Thymus (tissue), 11 donors: ENCODE measurements at regions not wholly inside any gene's neighbourhood (a gene's known extent, or its start where the extent isn't known, plus 50 kb on each side); places are given as distances from the start of the nearest gene placed in this dataset.

Experiments used
- DNase-seq, 9 donors: peaks; one replicate each; pipeline ENCODE4 v3.0.0-alpha.2; 2013; ENCODE audit warnings: low spot score in 9 of 9, low read depth in 6 of 9, missing footprints in 1 of 9
- H3K27ac ChIP-seq, 2 donors: one replicate each; pipeline ENCODE4 v1.5.1; 2013; ENCODE audit warnings: control low read depth in 1 of 2, low read depth in 1 of 2, low read length in 1 of 2, mild to moderate bottlenecking in 1 of 2, moderate library complexity in 1 of 2
- H3K27me3 ChIP-seq, 2 donors: one replicate each; pipeline ENCODE4 v1.5.1; 2013; ENCODE audit warnings: low read length in 1 of 2; ENCODE audit not compliant: control insufficient read depth in 2 of 2, insufficient read depth in 1 of 2
- H3K36me3 ChIP-seq, 2 donors: one replicate each; pipeline ENCODE4 v1.5.1; 2013; ENCODE audit warnings: low read length in 1 of 2, mild to moderate bottlenecking in 1 of 2, moderate library complexity in 1 of 2; ENCODE audit not compliant: control insufficient read depth in 2 of 2, insufficient read depth in 2 of 2
- H3K4me1 ChIP-seq, 2 donors: one replicate each; pipeline ENCODE4 v1.5.1; 2013; ENCODE audit warnings: low read length in 2 of 2; ENCODE audit not compliant: control insufficient read depth in 2 of 2, insufficient read depth in 2 of 2
- H3K4me3 ChIP-seq, 2 donors: one replicate each; pipeline ENCODE4 v1.5.1; 2013; ENCODE audit warnings: low read length in 2 of 2, control low read depth in 1 of 2, mild to moderate bottlenecking in 1 of 2
- H3K9me3 ChIP-seq, 2 donors: one replicate each; pipeline ENCODE4 v1.5.1; 2013; ENCODE audit warnings: low read length in 1 of 2, mild to moderate bottlenecking in 1 of 2; ENCODE audit not compliant: control insufficient read depth in 2 of 2, insufficient read depth in 1 of 2
- WGBS: extraction: QIAGEN DNeasy Blood & Tissue Kit; methylation state at CpG from one replicate; pipeline ENCODE4 v1.1.7; 2013; 5-methylcytosine and 5-hydroxymethylcytosine counted together
- donor health status: healthy.

- no peak for DNase-seq
- Histone ChIP-seq H3K9me3 (no peaks in the 10 kb centered on the region), H3K4me3 (no peak overlapping the region), H3K27me3 (peaks cover 0 to 2% of the 10 kb centered on the region in 2 donors), H3K27ac (no peak overlapping the region), H3K36me3 (no peaks in the 10 kb centered on the region), H3K4me1 (no peaks in the 10 kb centered on the region)
- WGBS, result 94% methylated on average over 6 of the region's 6 CpGs
These were observed 81.5 kb upstream of the VIPR2 start for GRCh38 chr7:159226011-159226702.

GRCh38 chr7:159218607-159219006 lies 73.9 kb upstream of the VIPR2 start:
- peaks cover 0 to 4% of the 10 kb centered on the region in 2 donors for H3K9me3 ChIP-seq
- 67% methylated on average over 7 of the region's 7 CpGs for WGBS

GRCh38 chr7:159218170-159218569 lies 73.5 kb upstream of the VIPR2 start:
- no peak overlapping the region for H3K4me3 ChIP-seq
- peak in 3 of 9 donors; percentile 15 to 51 (median 17) for DNase-seq
- H3K36me3 ChIP-seq, result no peaks in the 10 kb centered on the region
- 17% methylated on average over 1 of the region's 1 CpG for WGBS
- H3K9me3 ChIP-seq, result peaks cover 0 to 4% of the 10 kb centered on the region in 2 donors
- peak overlapping the region in 1 of 2 donors; percentile 70 for H3K27ac ChIP-seq
- peaks cover 10 to 14% of the 10 kb centered on the region in 2 donors for H3K4me1 ChIP-seq
- peaks cover 0 to 2% of the 10 kb centered on the region in 2 donors for H3K27me3 ChIP-seq

More at GRCh38 chr7:159218607-159219006, 73.9 kb upstream of the VIPR2 start:
- Histone ChIP-seq H3K27me3 (peaks cover 0 to 2% of the 10 kb centered on the region in 2 donors), H3K27ac (peak overlapping the region in 1 of 2 donors; percentile 70), H3K4me3 (no peak overlapping the region), H3K4me1 (peaks cover 10 to 14% of the 10 kb centered on the region in 2 donors), H3K36me3 (no peaks in the 10 kb centered on the region)
- peak in 3 of 9 donors; percentile 7 to 36 (median 7) for DNase-seq

- Histone ChIP-seq H3K27me3 (no peaks in the 10 kb centered on the region), H3K9me3 (peaks cover 0 to 4% of the 10 kb centered on the region in 2 donors), H3K4me1 (peaks cover 10 to 29% of the 10 kb centered on the region in 2 donors), H3K4me3 (no peak overlapping the region), H3K36me3 (no peaks in the 10 kb centered on the region), H3K27ac (no peak overlapping the region)
- DNase-seq, result no peak
- 95% methylated on average over 4 of the region's 4 CpGs for WGBS
These were observed 70.4 kb upstream of the VIPR2 start for GRCh38 chr7:159215076-159215475.

- WGBS, result 85% methylated on average over 2 of the region's 2 CpGs
These were observed 68.6 kb upstream of the VIPR2 start for GRCh38 chr7:159213253-159213652.

GRCh38 chr7:159212226-159212625 lies 67.6 kb upstream of the VIPR2 start:
- no peaks in the 10 kb centered on the region for H3K27me3 ChIP-seq
- no peak for DNase-seq
- peaks cover 0 to 4% of the 10 kb centered on the region in 2 donors for H3K9me3 ChIP-seq
- WGBS, result 97% methylated on average over 4 of the region's 4 CpGs
- peaks cover 17 to 43% of the 10 kb centered on the region in 2 donors for H3K4me1 ChIP-seq
- H3K36me3 ChIP-seq, result no peaks in the 10 kb centered on the region
- H3K4me3 ChIP-seq, result no peak overlapping the region
- H3K27ac ChIP-seq, result no peak overlapping the region

More at GRCh38 chr7:159213253-159213652, 68.6 kb upstream of the VIPR2 start:
- no peak overlapping the region for H3K4me3 ChIP-seq
- no peaks in the 10 kb centered on the region for H3K36me3 ChIP-seq
- H3K4me1 ChIP-seq, result peaks cover 11 to 42% of the 10 kb centered on the region in 2 donors
- DNase-seq, result no peak
- H3K27ac ChIP-seq, result no peak overlapping the region
- H3K9me3 ChIP-seq, result peaks cover 0 to 4% of the 10 kb centered on the region in 2 donors
- no peaks in the 10 kb centered on the region for H3K27me3 ChIP-seq

- H3K4me1 ChIP-seq, result peaks cover 17 to 49% of the 10 kb centered on the region in 2 donors
- no peak for DNase-seq
- H3K4me3 ChIP-seq, result no peak overlapping the region
- peaks cover 0 to 4% of the 10 kb centered on the region in 2 donors for H3K9me3 ChIP-seq
- peak overlapping the region in 1 of 2 donors; percentile 28 for H3K27ac ChIP-seq
- no peaks in the 10 kb centered on the region for H3K36me3 ChIP-seq
- 88% methylated on average over 19 of the region's 19 CpGs for WGBS
- H3K27me3 ChIP-seq, result no peaks in the 10 kb centered on the region
These were observed 67.0 kb upstream of the VIPR2 start for GRCh38 chr7:159211540-159212182.

- 96% methylated on average over 1 of the region's 1 CpG for WGBS
- H3K4me1 ChIP-seq, result peaks cover 20 to 58% of the 10 kb centered on the region in 2 donors
- H3K27me3 ChIP-seq, result no peaks in the 10 kb centered on the region
- no peak for DNase-seq
- no peak overlapping the region for H3K4me3 ChIP-seq
- H3K9me3 ChIP-seq, result peaks cover 0 to 4% of the 10 kb centered on the region in 2 donors
- H3K36me3 ChIP-seq, result no peaks in the 10 kb centered on the region
- H3K27ac ChIP-seq, result peak overlapping the region in 1 of 2 donors; percentile 53
These were observed 66.0 kb upstream of the VIPR2 start for GRCh38 chr7:159210581-159211235.

GRCh38 chr7:159209429-159209828 lies 64.8 kb upstream of the VIPR2 start:
- Histone ChIP-seq H3K36me3 (no peaks in the 10 kb centered on the region), H3K27me3 (no peaks in the 10 kb centered on the region), H3K4me1 (peaks cover 23 to 63% of the 10 kb centered on the region in 2 donors), H3K4me3 (no peak overlapping the region), H3K27ac (peak overlapping the region; percentile 46 to 64), H3K9me3 (no peaks in the 10 kb centered on the region)
- DNase-seq, result peak in 2 of 9 donors; percentile 40 to 68
- 38% methylated on average over 3 of the region's 3 CpGs for WGBS
